Liver (tissue), 8 donors: ENCODE measurements at regions not wholly inside any gene's neighbourhood (a gene's known extent, or its start where the extent isn't known, plus 50 kb on each side); places are given as distances from the start of the nearest gene placed in this dataset.

ENCODE experiments used
- DNase-seq: peaks from one replicate; pipeline ENCODE4 v3.0.0-alpha.2; 2017; ENCODE audit warnings: low spot score
- H3K27ac ChIP-seq, 2 donors: one replicate each; pipeline ENCODE4 v1.7.0; 2013; ENCODE audit warnings: inconsistent platforms in 2 of 2, low read length in 2 of 2, control low read depth in 1 of 2, low read depth in 1 of 2, mild to moderate bottlenecking in 1 of 2
- H3K27me3 ChIP-seq, 4 donors: one replicate each; pipeline versions ENCODE4 v1.6.1 to v1.7.0; 2013; ENCODE audit warnings: low read length in 3 of 4, inconsistent platforms in 1 of 4, mild to moderate bottlenecking in 1 of 4, moderate library complexity in 1 of 4; ENCODE audit not compliant: control insufficient read depth in 4 of 4, insufficient read depth in 4 of 4
- H3K36me3 ChIP-seq, 4 donors: one replicate each; pipeline versions ENCODE4 v1.6.1 to v1.7.0; 2013; ENCODE audit warnings: low read length in 3 of 4, mild to moderate bottlenecking in 3 of 4, low read depth in 1 of 4, moderate library complexity in 1 of 4; ENCODE audit not compliant: control insufficient read depth in 4 of 4, insufficient read depth in 3 of 4
- H3K4me1 ChIP-seq, 4 donors: one replicate each; pipeline versions ENCODE4 v1.6.1 to v1.7.0; 2013; ENCODE audit warnings: low read length in 3 of 4, mild to moderate bottlenecking in 3 of 4, moderate library complexity in 1 of 4; ENCODE audit not compliant: control insufficient read depth in 4 of 4, insufficient read depth in 4 of 4
- H3K4me3 ChIP-seq, 3 donors: one replicate each; pipeline versions ENCODE4 v1.6.1 to v1.7.0; 2013; ENCODE audit warnings: low read length in 3 of 3, control low read depth in 1 of 3, low read depth in 1 of 3, mild to moderate bottlenecking in 1 of 3
- H3K9ac ChIP-seq, 2 donors: one replicate each; pipeline ENCODE4 v1.7.0; 2013; ENCODE audit warnings: low read length in 2 of 2, mild to moderate bottlenecking in 2 of 2, moderate library complexity in 2 of 2, control low read depth in 1 of 2, low read depth in 1 of 2
- H3K9me3 ChIP-seq, 4 donors: one replicate each; pipeline versions ENCODE4 v1.6.1 to v1.7.0; 2013; ENCODE audit warnings: low read length in 3 of 4; ENCODE audit not compliant: control insufficient read depth in 4 of 4
- EGR1 ChIP-seq, 2 donors: IDR thresholded peaks; 2 replicates each; pipeline ENCODE4 v1.6.1; 2016 to 2018; ENCODE audit warnings: antibody characterized with exemption in 2 of 2, low read depth in 2 of 2
- FOXA1 ChIP-seq: IDR thresholded peaks from 2 replicates; pipeline ENCODE4 v1.6.1; 2016; ENCODE audit warnings: antibody characterized with exemption
- FOXA2 ChIP-seq: IDR thresholded peaks from 2 replicates; pipeline ENCODE4 v1.6.1; 2016; ENCODE audit warnings: antibody characterized with exemption
- HNF4A ChIP-seq, 2 donors: conservative IDR thresholded peaks; 2 replicates each; pipeline ENCODE4 v1.6.1; 2016; ENCODE audit warnings: antibody characterized with exemption in 2 of 2, mild to moderate bottlenecking in 2 of 2
- HNF4G ChIP-seq: IDR thresholded peaks from 2 replicates; pipeline ENCODE4 v1.6.1; 2016; ENCODE audit warnings: antibody characterized with exemption
- JUND ChIP-seq, 2 donors: IDR thresholded peaks; 2 replicates each; pipeline ENCODE4 v1.6.1; 2016; ENCODE audit warnings: antibody characterized with exemption in 2 of 2
- NR2F2 ChIP-seq: IDR thresholded peaks from 2 replicates; pipeline ENCODE4 v1.6.1; 2016; ENCODE audit warnings: antibody characterized with exemption
- RAD21 ChIP-seq, 2 donors: IDR thresholded peaks; 2 replicates each; pipeline ENCODE4 v1.6.1; 2016; ENCODE audit warnings: antibody characterized with exemption in 2 of 2, mild to moderate bottlenecking in 2 of 2
- RXRA ChIP-seq, 2 donors: IDR thresholded peaks; 2 replicates each; pipeline ENCODE4 v1.6.1; 2017 to 2018; ENCODE audit warnings: antibody characterized with exemption in 2 of 2, mild to moderate bottlenecking in 1 of 2
- SP1 ChIP-seq: IDR thresholded peaks from 2 replicates; pipeline ENCODE4 v1.6.1; 2018; ENCODE audit warnings: antibody characterized with exemption, mild to moderate bottlenecking
- TAF1 ChIP-seq: conservative IDR thresholded peaks from 2 replicates; pipeline ENCODE4 v1.6.1; 2016; ENCODE audit warnings: antibody characterized with exemption, mild to moderate bottlenecking
- YY1 ChIP-seq: IDR thresholded peaks from 2 replicates; pipeline ENCODE4 v1.6.1; 2016; ENCODE audit warnings: antibody characterized with exemption, mild to moderate bottlenecking
- WGBS: extraction: QIAGEN DNeasy Blood & Tissue Kit; methylation state at CpG from one replicate; pipeline ENCODE4 v1.1.7; 2013; 5-methylcytosine and 5-hydroxymethylcytosine counted together
- TF ChIP-seq, protein P1 (sequence below): fragments of 150-350 bp; IDR thresholded peaks from 2 replicates; pipeline ENCODE4 v1.5.1; 2017; ENCODE audit warnings: improper control_type of control experiment, low read depth, low read length; ENCODE audit not compliant: missing input control
- TF ChIP-seq, protein P2 (sequence below): IDR thresholded peaks from 2 replicates; pipeline ENCODE4 v1.6.1; 2016; ENCODE audit warnings: antibody characterized with exemption
- TF ChIP-seq, protein P3 (sequence below): IDR thresholded peaks from 2 replicates; pipeline ENCODE4 v1.6.1; 2016; ENCODE audit warnings: antibody characterized with exemption
- TF ChIP-seq, protein P4 (sequence below): IDR thresholded peaks from 2 replicates; pipeline ENCODE4 v1.6.1; 2016; ENCODE audit warnings: antibody characterized with exemption, mild to moderate bottlenecking
- TF ChIP-seq, protein P5 (sequence below): IDR thresholded peaks from 2 replicates; pipeline ENCODE4 v1.6.1; 2016; ENCODE audit warnings: antibody characterized with exemption
- donor health status: healthy.
- donor health status: healthy.
- donor health status: healthy.
- donor health status: healthy.
- donor health status: healthy.

DNA sequence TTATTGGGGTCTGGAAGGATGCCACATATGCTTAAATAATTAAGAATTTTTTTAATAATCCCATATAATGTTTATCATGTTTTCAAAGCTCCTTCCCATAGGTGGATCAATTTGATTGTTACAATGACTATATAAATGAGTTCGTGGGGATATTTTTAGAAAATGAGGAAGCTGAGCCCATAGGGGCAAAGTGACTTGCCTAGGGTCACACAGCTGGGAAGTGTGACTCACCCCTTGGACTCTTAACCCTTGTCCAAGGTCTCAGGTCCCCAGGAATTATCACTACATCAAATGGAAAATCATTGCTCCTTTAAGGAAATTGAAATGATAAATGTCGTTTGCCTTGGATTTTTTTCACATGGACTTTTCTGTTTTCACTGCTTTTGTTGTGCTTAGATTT lies 161.2 kb upstream of the RGMA start:
- no peak overlapping the region for H3K27ac ChIP-seq
- 44% methylated on average over 2 of the region's 2 CpGs for WGBS
- H3K27me3 ChIP-seq, result no peaks in the 10 kb centered on the region

GRCh38 chr15:93249623-93250022 lies 160.6 kb upstream of the RGMA start:
- no peak overlapping the region for H3K9ac ChIP-seq
- H3K4me1 ChIP-seq, result no peaks in the 10 kb centered on the region
- WGBS, result 69% methylated on average over 7 of the region's 7 CpGs
- H3K36me3 ChIP-seq, result no peaks in the 10 kb centered on the region
- no peaks in the 10 kb centered on the region for H3K9me3 ChIP-seq
- H3K27me3 ChIP-seq, result peaks cover 0 to 3% (median 0%) of the 10 kb centered on the region in 4 donors
- H3K4me3 ChIP-seq, result no peak overlapping the region
- DNase-seq, result no peak
- H3K27ac ChIP-seq, result no peak overlapping the region
- TF ChIP-seq YY1, result no peak
- TF ChIP-seq EGR1 (IDR thresholded peaks at IDR 0.05; ENCODE audit: low read depth in 2 of 2), result no peak
- TF ChIP-seq SP1, result no peak
- no peak for TF ChIP-seq FOXA2
- no peak for TF ChIP-seq JUND (IDR thresholded peaks at IDR 0.05)
- TF ChIP-seq RAD21 (IDR thresholded peaks at IDR 0.05), result no peak
- TF ChIP-seq HNF4G, result no peak
- TF ChIP-seq RXRA (IDR thresholded peaks at IDR 0.05), result no peak
- TF ChIP-seq, protein P1, sequence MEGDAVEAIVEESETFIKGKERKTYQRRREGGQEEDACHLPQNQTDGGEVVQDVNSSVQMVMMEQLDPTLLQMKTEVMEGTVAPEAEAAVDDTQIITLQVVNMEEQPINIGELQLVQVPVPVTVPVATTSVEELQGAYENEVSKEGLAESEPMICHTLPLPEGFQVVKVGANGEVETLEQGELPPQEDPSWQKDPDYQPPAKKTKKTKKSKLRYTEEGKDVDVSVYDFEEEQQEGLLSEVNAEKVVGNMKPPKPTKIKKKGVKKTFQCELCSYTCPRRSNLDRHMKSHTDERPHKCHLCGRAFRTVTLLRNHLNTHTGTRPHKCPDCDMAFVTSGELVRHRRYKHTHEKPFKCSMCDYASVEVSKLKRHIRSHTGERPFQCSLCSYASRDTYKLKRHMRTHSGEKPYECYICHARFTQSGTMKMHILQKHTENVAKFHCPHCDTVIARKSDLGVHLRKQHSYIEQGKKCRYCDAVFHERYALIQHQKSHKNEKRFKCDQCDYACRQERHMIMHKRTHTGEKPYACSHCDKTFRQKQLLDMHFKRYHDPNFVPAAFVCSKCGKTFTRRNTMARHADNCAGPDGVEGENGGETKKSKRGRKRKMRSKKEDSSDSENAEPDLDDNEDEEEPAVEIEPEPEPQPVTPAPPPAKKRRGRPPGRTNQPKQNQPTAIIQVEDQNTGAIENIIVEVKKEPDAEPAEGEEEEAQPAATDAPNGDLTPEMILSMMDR, result no peak
- TF ChIP-seq, protein P2, sequence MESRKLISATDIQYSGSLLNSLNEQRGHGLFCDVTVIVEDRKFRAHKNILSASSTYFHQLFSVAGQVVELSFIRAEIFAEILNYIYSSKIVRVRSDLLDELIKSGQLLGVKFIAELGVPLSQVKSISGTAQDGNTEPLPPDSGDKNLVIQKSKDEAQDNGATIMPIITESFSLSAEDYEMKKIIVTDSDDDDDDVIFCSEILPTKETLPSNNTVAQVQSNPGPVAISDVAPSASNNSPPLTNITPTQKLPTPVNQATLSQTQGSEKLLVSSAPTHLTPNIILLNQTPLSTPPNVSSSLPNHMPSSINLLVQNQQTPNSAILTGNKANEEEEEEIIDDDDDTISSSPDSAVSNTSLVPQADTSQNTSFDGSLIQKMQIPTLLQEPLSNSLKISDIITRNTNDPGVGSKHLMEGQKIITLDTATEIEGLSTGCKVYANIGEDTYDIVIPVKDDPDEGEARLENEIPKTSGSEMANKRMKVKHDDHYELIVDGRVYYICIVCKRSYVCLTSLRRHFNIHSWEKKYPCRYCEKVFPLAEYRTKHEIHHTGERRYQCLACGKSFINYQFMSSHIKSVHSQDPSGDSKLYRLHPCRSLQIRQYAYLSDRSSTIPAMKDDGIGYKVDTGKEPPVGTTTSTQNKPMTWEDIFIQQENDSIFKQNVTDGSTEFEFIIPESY, result no peak
- TF ChIP-seq NR2F2, result no peak
- no peak for TF ChIP-seq TAF1
- TF ChIP-seq, protein P3, sequence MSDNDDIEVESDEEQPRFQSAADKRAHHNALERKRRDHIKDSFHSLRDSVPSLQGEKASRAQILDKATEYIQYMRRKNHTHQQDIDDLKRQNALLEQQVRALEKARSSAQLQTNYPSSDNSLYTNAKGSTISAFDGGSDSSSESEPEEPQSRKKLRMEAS, result no peak

More for the DNA sequence above, 161.2 kb upstream of the RGMA start:
- H3K4me1 ChIP-seq, result no peaks in the 10 kb centered on the region
- H3K9ac ChIP-seq, result no peak overlapping the region
- no peak for TF ChIP-seq JUND (IDR thresholded peaks at IDR 0.05)
- no peak for TF ChIP-seq HNF4A (conservative IDR thresholded peaks at IDR 0.05)
- TF ChIP-seq, protein P4, sequence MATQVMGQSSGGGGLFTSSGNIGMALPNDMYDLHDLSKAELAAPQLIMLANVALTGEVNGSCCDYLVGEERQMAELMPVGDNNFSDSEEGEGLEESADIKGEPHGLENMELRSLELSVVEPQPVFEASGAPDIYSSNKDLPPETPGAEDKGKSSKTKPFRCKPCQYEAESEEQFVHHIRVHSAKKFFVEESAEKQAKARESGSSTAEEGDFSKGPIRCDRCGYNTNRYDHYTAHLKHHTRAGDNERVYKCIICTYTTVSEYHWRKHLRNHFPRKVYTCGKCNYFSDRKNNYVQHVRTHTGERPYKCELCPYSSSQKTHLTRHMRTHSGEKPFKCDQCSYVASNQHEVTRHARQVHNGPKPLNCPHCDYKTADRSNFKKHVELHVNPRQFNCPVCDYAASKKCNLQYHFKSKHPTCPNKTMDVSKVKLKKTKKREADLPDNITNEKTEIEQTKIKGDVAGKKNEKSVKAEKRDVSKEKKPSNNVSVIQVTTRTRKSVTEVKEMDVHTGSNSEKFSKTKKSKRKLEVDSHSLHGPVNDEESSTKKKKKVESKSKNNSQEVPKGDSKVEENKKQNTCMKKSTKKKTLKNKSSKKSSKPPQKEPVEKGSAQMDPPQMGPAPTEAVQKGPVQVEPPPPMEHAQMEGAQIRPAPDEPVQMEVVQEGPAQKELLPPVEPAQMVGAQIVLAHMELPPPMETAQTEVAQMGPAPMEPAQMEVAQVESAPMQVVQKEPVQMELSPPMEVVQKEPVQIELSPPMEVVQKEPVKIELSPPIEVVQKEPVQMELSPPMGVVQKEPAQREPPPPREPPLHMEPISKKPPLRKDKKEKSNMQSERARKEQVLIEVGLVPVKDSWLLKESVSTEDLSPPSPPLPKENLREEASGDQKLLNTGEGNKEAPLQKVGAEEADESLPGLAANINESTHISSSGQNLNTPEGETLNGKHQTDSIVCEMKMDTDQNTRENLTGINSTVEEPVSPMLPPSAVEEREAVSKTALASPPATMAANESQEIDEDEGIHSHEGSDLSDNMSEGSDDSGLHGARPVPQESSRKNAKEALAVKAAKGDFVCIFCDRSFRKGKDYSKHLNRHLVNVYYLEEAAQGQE, result no peak
- no peak for TF ChIP-seq HNF4G
- no peak for TF ChIP-seq FOXA2
- TF ChIP-seq EGR1 (IDR thresholded peaks at IDR 0.05; ENCODE audit: low read depth in 2 of 2), result no peak
- no peak for TF ChIP-seq TAF1
- TF ChIP-seq YY1, result no peak
- TF ChIP-seq, protein P3, result no peak
- TF ChIP-seq FOXA1, result no peak
- TF ChIP-seq, protein P1, result no peak
- no peak for TF ChIP-seq RAD21 (IDR thresholded peaks at IDR 0.05)
- TF ChIP-seq, protein P5, sequence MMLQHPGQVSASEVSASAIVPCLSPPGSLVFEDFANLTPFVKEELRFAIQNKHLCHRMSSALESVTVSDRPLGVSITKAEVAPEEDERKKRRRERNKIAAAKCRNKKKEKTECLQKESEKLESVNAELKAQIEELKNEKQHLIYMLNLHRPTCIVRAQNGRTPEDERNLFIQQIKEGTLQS, result no peak
- no peak for DNase-seq
- no peaks in the 10 kb centered on the region for H3K36me3 ChIP-seq
- no peaks in the 10 kb centered on the region for H3K9me3 ChIP-seq
- H3K4me3 ChIP-seq, result no peak overlapping the region
